Large intestine (tissue), 3 donors: ENCODE measurements at regions not wholly inside any gene's neighbourhood (a gene's known extent, or its start where the extent isn't known, plus 50 kb on each side); places are given as distances from the start of the nearest gene placed in this dataset.

Experiments
- DNase-seq, 2 donors: peaks; one replicate each; pipeline versions ENCODE4 v3.0.0 to v3.0.0-alpha.2; 2013
- H3K27ac ChIP-seq: one replicate; pipeline ENCODE4 v1.5.1; 2013; ENCODE audit warnings: low read length
- H3K27me3 ChIP-seq: 2 replicates; pipeline ENCODE4 v1.6.1; 2013; ENCODE audit warnings: low read length; ENCODE audit not compliant: control insufficient read depth, insufficient read depth
- H3K36me3 ChIP-seq: 2 replicates; pipeline ENCODE4 v1.6.1; 2013; ENCODE audit warnings: low read length; ENCODE audit not compliant: control insufficient read depth, insufficient read depth
- H3K4me1 ChIP-seq: one replicate; pipeline ENCODE4 v1.6.1; 2013; ENCODE audit warnings: low read length; ENCODE audit not compliant: control insufficient read depth, insufficient read depth
- H3K4me3 ChIP-seq: one replicate; pipeline ENCODE4 v1.5.1; 2013; ENCODE audit warnings: low read length
- H3K9me3 ChIP-seq: one replicate; pipeline ENCODE4 v1.6.1; 2013; ENCODE audit warnings: mild to moderate bottlenecking, low read depth, low read length, moderate library complexity; ENCODE audit not compliant: control insufficient read depth
- WGBS: methylation state at CpG from one replicate; pipeline ENCODE4 v1.1.5; 2013; ENCODE audit warnings: low lambda C conversion rate; ENCODE audit not compliant: insufficient coverage; 5-methylcytosine and 5-hydroxymethylcytosine counted together

GRCh38 chr2:129330504-129330903 is 649.0 kb upstream of the RAB6C start:
- no CpG with 5 or more reads among the region's 2 CpGs for WGBS
- Histone ChIP-seq H3K27me3 (no peaks in the 10 kb centered on the region), H3K9me3 (no peaks in the 10 kb centered on the region), H3K4me3 (no peak overlapping the region), H3K4me1 (no peaks in the 10 kb centered on the region), H3K36me3 (no peaks in the 10 kb centered on the region), H3K27ac (no peak overlapping the region)
- DNase-seq, result no peak

GRCh38 chr2:129331638-129332037 is 647.8 kb upstream of the RAB6C start:
- Histone ChIP-seq H3K27me3 (no peaks in the 10 kb centered on the region), H3K36me3 (no peaks in the 10 kb centered on the region), H3K4me1 (no peaks in the 10 kb centered on the region), H3K9me3 (no peaks in the 10 kb centered on the region), H3K4me3 (no peak overlapping the region), H3K27ac (no peak overlapping the region)
- DNase-seq, result no peak
- WGBS, result no CpG with 5 or more reads among the region's 7 CpGs

- Histone ChIP-seq H3K27me3 (no peaks in the 10 kb centered on the region), H3K36me3 (no peaks in the 10 kb centered on the region), H3K4me1 (no peaks in the 10 kb centered on the region), H3K27ac (no peak overlapping the region), H3K9me3 (no peaks in the 10 kb centered on the region), H3K4me3 (no peak overlapping the region)
- no peak for DNase-seq
- no CpG with 5 or more reads among the region's 5 CpGs for WGBS
Measured at GRCh38 chr2:129334128-129334527, 645.3 kb upstream of the RAB6C start.

- 17% methylated on average over 3 of the region's 13 CpGs for WGBS
- H3K27ac ChIP-seq, result no peak overlapping the region
- H3K4me1 ChIP-seq, result no peaks in the 10 kb centered on the region
- H3K36me3 ChIP-seq, result no peaks in the 10 kb centered on the region
- H3K4me3 ChIP-seq, result no peak overlapping the region
- DNase-seq, result no peak
- H3K9me3 ChIP-seq, result no peaks in the 10 kb centered on the region
- no peaks in the 10 kb centered on the region for H3K27me3 ChIP-seq
Measured at GRCh38 chr2:129334696-129335410, 644.6 kb upstream of the RAB6C start.

DNA sequence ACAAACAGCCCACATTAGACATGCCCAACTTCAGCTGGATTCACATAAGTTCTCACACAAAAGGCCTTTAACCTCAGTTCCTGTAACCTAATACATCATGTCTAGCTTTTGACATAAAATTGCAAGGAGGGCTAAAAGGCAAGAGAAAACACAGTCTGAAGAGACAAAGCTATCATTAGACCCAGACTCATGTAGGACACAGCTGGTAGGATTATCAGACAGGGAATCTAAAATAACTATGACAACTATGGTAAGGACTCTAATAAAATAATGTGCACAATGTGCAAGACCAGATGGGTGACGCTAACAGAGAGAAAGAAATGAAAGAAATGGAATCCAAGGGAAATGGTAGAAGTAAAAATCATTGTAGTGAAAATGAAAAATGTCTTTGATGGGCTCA is 643.2 kb upstream of the RAB6C start:
- no peak for DNase-seq
- Histone ChIP-seq H3K27ac (no peak overlapping the region), H3K36me3 (no peaks in the 10 kb centered on the region), H3K4me3 (no peak overlapping the region), H3K4me1 (no peaks in the 10 kb centered on the region), H3K9me3 (no peaks in the 10 kb centered on the region), H3K27me3 (no peaks in the 10 kb centered on the region)
- WGBS, result 100% methylated on average over 1 of the region's 1 CpG

DNA sequence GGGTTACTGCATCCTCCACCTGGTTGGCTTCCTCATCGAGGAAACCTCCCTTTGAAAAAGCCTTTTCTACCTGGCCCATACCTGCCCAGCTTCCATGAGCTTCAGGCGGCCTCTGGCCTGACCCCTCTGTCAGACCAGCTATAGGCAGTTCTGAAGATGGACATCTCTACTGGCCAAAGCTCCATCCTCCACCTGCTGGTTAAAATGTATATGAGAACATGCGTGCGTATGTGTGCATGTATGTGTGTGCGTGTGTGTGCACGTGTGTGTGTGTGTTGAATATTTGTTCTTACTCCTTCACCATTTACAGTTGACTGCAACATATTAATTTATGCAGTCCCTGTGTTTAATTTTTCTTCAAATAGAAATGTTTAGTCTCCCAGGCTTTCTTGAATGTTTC is 642.4 kb upstream of the RAB6C start:
- no peaks in the 10 kb centered on the region for H3K4me1 ChIP-seq
- no peaks in the 10 kb centered on the region for H3K36me3 ChIP-seq
- H3K9me3 ChIP-seq, result no peaks in the 10 kb centered on the region
- no peaks in the 10 kb centered on the region for H3K27me3 ChIP-seq
- no peak for DNase-seq
- no peak overlapping the region for H3K27ac ChIP-seq
- H3K4me3 ChIP-seq, result no peak overlapping the region
- WGBS, result 100% methylated on average over 2 of the region's 6 CpGs

DNA sequence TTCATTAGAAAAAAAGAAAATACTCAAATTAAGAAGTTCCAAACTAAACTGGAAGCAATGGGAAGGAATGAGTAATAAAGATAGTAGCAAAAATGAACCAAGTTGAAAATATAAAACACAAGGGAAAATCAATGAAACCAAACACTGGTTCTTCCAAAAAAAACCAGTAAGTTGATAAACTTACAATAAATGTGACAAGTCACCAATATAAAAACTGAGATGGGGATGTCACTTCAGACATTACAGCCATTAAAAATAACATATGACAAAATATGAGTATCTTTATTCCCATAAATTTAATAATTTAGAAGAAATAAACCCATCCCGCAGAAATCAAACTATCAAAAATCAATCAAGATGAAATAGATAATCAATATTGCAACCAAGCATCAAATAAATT is 633.9 kb upstream of the RAB6C start:
- Histone ChIP-seq H3K27ac (no peak overlapping the region), H3K36me3 (no peaks in the 10 kb centered on the region), H3K4me1 (no peaks in the 10 kb centered on the region), H3K4me3 (no peak overlapping the region), H3K27me3 (no peaks in the 10 kb centered on the region), H3K9me3 (no peaks in the 10 kb centered on the region)
- WGBS, result 80% methylated on average over 1 of the region's 1 CpG
- no peak for DNase-seq

DNA sequence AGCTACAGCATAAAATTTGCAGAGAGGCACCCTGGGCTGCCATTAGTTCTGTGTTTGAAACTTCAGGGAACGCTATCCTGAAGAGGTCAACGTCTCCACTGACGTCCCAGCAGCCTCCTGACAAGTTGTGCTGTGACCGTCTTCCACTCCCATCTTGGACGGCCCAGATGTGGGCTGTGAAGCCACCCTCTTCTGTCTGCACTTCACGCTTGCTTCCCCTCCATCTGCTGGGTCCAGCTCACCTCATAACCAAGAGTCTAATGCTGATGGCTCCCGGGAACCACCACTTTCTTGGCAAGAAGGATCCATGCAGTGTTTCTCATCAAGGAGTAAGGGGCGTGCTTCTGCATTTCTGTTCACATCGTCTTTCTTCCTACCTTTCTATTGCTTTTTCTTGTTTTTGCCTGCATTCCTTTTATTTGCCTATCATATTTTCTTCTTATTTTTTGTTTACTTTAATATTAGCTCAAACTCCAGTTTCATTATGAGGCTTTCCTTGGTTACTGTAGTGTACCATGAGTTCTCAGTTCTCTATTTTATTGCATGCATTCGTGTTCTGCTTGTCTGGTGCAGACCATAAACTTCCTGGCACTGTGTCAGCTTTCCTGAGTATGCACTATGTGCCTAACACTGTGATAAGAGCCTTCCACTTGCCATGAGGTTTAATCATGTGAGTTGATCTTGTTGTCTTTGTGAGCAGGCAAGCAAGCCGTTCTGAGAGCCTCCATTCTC is 631.8 kb upstream of the RAB6C start:
- Histone ChIP-seq H3K4me1 (no peaks in the 10 kb centered on the region), H3K27ac (no peak overlapping the region), H3K9me3 (no peaks in the 10 kb centered on the region), H3K36me3 (no peaks in the 10 kb centered on the region), H3K4me3 (no peak overlapping the region), H3K27me3 (no peaks in the 10 kb centered on the region)
- no peak for DNase-seq
- 83% methylated on average over 4 of the region's 11 CpGs for WGBS

DNA sequence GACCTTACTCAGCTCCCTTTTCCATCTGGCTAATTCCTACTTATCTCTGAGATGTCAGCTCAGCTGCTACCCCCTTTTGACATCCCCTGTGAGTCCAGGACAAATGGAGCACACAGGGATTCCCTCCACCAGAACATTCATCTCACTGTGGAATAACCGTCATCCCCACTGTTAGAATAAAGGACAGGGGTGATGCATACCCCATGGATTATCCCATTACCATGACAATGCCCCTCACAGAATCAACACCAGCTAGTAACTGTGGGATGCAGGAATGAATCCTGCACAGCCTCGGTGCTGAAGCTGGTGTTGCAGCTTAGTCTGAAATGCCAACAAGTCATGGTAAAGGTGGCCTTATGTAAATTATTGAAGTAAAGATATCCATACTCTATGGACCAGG is 624.8 kb upstream of the RAB6C start:
- H3K36me3 ChIP-seq, result no peaks in the 10 kb centered on the region
- no peaks in the 10 kb centered on the region for H3K4me1 ChIP-seq
- no peak overlapping the region for H3K4me3 ChIP-seq
- no CpG with 5 or more reads among the region's 2 CpGs for WGBS
- no peaks in the 10 kb centered on the region for H3K9me3 ChIP-seq
- H3K27me3 ChIP-seq, result no peaks in the 10 kb centered on the region
- no peak overlapping the region for H3K27ac ChIP-seq
- no peak for DNase-seq

DNA sequence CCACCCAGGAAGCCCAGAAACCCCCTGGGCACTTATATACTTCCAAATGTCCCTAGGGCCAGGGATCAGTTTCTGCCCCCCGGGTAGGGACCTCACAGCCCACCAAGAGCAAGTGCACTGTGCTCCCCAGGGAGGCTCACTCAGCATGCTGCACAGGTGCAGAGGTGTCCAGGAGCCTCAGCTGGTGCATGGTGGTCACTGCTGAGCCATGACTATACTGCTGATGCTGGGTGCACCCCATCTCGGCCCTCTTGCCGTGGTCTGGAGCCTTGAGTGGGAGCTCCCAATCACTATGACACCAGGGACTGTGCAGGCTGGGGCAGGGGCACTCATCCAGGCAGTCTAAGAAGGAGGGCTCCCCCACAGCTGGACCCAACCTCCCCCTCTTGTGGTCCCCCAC is 617.8 kb upstream of the RAB6C start:
- Histone ChIP-seq H3K4me1 (no peaks in the 10 kb centered on the region), H3K9me3 (no peaks in the 10 kb centered on the region), H3K27ac (no peak overlapping the region), H3K4me3 (no peak overlapping the region), H3K27me3 (no peaks in the 10 kb centered on the region), H3K36me3 (no peaks in the 10 kb centered on the region)
- no peak for DNase-seq
- no CpG with 5 or more reads among the region's 3 CpGs for WGBS

- Histone ChIP-seq H3K9me3 (no peaks in the 10 kb centered on the region), H3K4me1 (no peaks in the 10 kb centered on the region), H3K27me3 (no peaks in the 10 kb centered on the region), H3K4me3 (no peak overlapping the region), H3K36me3 (no peaks in the 10 kb centered on the region), H3K27ac (no peak overlapping the region)
- DNase-seq, result no peak
- no CpG with 5 or more reads among the region's 7 CpGs for WGBS
Measured at GRCh38 chr2:129366263-129366662, 613.2 kb upstream of the RAB6C start.
